ENCODE measurements at regions not wholly inside any gene's neighbourhood (a gene's known extent, or its start where the extent isn't known, plus 50 kb on each side); places are given as distances from the start of the nearest gene placed in this dataset.
A peak's percentile ranks its signal among the peaks of the same experiment; 100 is the strongest.
"Not testable (repeated sequence)": the region's sequence is repeated elsewhere in the genome, so short reads cannot be mapped to it uniquely, and the experiment has no call there.

DNA sequence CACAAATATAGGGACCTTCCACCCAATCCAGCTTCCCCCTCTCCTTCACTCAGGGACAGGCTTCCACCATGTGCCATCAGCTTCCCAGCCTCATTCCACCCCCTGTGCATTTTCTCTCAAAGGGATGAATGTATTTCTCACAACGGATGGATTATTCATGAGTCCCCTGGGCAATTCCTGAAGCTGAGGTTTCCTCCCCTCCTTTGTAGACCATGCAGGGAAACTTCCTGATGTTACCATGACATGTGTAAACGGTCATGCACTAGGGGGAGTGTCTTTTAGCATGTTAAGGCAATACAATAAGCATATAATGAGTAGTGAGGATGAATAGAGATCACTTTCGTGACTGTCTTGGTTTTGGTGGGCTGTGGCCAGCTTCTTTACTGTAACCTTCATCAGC is 706.8 kb downstream of the TMEM121 start:
- not testable (repeated sequence) for H3K36me3 ChIP-seq (ENCODE audit: control insufficient read depth in 1 of 2, insufficient read depth in 2 of 2, low read length in 2 of 2); H3K9ac ChIP-seq (ENCODE audit: low read length); H3K79me1 ChIP-seq (ENCODE audit: low read length); H2AFZ ChIP-seq (ENCODE audit: insufficient read depth, low read length, poor library complexity); H3K4me3 ChIP-seq (ENCODE audit: low read depth, low read length); H2BK5ac ChIP-seq (ENCODE audit: low read depth, low read length, poor library complexity); H3K79me2 ChIP-seq (ENCODE audit: control insufficient read depth, insufficient read depth, low read length, poor library complexity); H2AK5ac ChIP-seq (ENCODE audit: low read length); H3K14ac ChIP-seq (ENCODE audit: low read length); H4K12ac ChIP-seq (ENCODE audit: low read depth, low read length); H4K8ac ChIP-seq (ENCODE audit: low read depth, low read length); H3K23ac ChIP-seq (ENCODE audit: low read length); H2BK12ac ChIP-seq (ENCODE audit: low read length); DNase-seq; H3K18ac ChIP-seq (ENCODE audit: low read length); H3K4me1 ChIP-seq (ENCODE audit: control insufficient read depth in 1 of 2, insufficient read depth in 2 of 2, low read length in 2 of 2); H2BK120ac ChIP-seq (ENCODE audit: insufficient read depth, low read length, poor library complexity); H3K4me2 ChIP-seq (ENCODE audit: low read length); H3K4ac ChIP-seq (ENCODE audit: low read depth, low read length); H4K91ac ChIP-seq (ENCODE audit: low read depth, low read length); H3K27me3 ChIP-seq (ENCODE audit: insufficient read depth, low read length); H3K27ac ChIP-seq (ENCODE audit: low read depth, low read length)
- peaks cover 19% of the 10 kb centered on the region for H3K9me3 ChIP-seq (ENCODE audit: insufficient read depth, low read depth, low read length)
- WGBS (ENCODE audit: extremely low coverage, insufficient coverage, insufficient read length), result no CpG with 5 or more reads among the region's 3 CpGs

DNA sequence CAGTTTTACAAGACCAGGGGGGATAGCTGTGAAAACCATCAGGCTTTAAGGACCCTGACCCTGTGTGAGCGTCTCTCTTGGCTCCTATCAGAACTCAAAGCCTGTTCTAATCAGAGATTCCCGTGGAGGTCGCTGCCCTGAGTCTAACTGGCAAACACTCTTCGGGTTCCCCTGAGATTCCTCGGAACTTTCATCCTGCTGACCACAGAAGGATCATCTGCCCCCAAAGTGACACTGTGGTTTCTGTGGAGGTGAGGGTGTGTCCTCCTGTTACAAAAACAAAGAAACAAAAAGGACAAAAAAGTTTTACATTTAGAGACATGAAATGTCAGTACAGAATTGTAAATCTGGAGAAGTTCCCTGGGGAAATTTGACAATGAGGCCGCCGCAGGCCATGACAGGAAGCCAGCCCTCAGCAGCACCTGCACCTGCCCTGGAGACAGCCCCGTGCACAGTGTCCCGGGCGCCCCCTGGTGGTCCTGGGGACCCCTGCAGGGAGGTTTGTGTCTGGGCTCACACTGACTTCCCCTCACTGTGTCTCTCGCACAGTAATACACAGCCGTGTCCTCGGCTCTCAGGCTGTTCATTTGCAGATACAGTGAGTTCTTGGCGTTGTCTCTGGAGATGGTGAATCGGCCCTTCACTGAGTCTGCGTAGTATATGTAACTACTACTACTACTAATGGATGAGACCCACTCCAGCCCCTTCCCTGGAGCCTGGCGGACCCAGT is 708.3 kb downstream of the TMEM121 start:
- no CpG with 5 or more reads among the region's 17 CpGs for WGBS (ENCODE audit: extremely low coverage, insufficient coverage, insufficient read length)
- not testable (repeated sequence) for H2AK5ac ChIP-seq (ENCODE audit: low read length); H4K8ac ChIP-seq (ENCODE audit: low read depth, low read length); H3K36me3 ChIP-seq (ENCODE audit: control insufficient read depth in 1 of 2, insufficient read depth in 2 of 2, low read length in 2 of 2); H3K4me3 ChIP-seq (ENCODE audit: low read depth, low read length); H4K12ac ChIP-seq (ENCODE audit: low read depth, low read length); H2BK12ac ChIP-seq (ENCODE audit: low read length); H3K14ac ChIP-seq (ENCODE audit: low read length); H3K79me1 ChIP-seq (ENCODE audit: low read length); H3K79me2 ChIP-seq (ENCODE audit: control insufficient read depth, insufficient read depth, low read length, poor library complexity); H4K91ac ChIP-seq (ENCODE audit: low read depth, low read length); H2BK5ac ChIP-seq (ENCODE audit: low read depth, low read length, poor library complexity); H3K27me3 ChIP-seq (ENCODE audit: insufficient read depth, low read length); H3K23ac ChIP-seq (ENCODE audit: low read length); H3K9ac ChIP-seq (ENCODE audit: low read length); H2AFZ ChIP-seq (ENCODE audit: insufficient read depth, low read length, poor library complexity); H3K27ac ChIP-seq (ENCODE audit: low read depth, low read length); H3K4me2 ChIP-seq (ENCODE audit: low read length); H3K4me1 ChIP-seq (ENCODE audit: control insufficient read depth in 1 of 2, insufficient read depth in 2 of 2, low read length in 2 of 2); H3K18ac ChIP-seq (ENCODE audit: low read length); H3K4ac ChIP-seq (ENCODE audit: low read depth, low read length); H2BK120ac ChIP-seq (ENCODE audit: insufficient read depth, low read length, poor library complexity)
- H3K9me3 ChIP-seq (ENCODE audit: insufficient read depth, low read depth, low read length), result peaks cover 15% of the 10 kb centered on the region
- peak in 1 of 2 donors; percentile 5 for DNase-seq

DNA sequence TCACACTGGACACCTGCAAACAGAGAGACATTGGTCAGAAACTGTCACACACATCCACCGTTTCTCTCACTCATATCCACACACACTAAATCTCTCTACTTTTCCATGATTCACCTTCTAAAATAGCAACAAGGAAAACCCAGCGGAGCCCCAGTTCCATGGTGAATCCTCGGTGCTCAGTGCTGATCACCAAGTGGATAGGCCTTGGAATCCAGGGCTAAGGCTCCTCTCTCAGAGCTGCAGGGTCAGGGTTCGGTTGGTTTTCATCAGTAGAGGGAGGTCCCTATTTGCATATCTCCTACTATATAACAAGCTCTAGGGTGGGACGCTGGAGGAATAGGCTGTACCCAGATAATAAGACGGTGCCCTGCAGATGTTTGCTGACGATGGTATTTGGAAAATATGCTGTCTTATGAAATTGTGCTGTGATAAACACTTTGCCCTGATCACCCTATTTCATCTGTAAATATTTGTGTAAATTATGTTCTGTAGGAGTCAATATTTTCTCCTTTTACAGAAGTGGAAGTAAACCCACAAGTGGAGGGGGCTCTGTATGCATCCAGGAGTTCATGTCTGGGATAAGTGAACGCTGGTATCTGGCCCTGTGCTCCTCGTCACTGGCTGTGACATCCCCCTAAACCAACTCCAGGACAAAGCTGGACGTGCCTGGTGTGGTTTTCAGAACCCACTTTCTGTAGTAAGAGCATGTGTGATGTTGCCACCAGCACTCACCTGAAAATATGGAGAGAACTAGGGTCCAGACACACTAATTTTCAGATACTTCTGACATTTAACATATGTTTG is 709.2 kb downstream of the TMEM121 start:
- WGBS (ENCODE audit: extremely low coverage, insufficient coverage, insufficient read length), result no CpG with 5 or more reads among the region's 10 CpGs
- Histone ChIP-seq H3K4me1 (ENCODE audit: control insufficient read depth in 1 of 2, insufficient read depth in 2 of 2, low read length in 2 of 2) (no peaks in the 10 kb centered on the region), H2BK5ac (ENCODE audit: low read depth, low read length, poor library complexity) (no peak overlapping the region)

DNA sequence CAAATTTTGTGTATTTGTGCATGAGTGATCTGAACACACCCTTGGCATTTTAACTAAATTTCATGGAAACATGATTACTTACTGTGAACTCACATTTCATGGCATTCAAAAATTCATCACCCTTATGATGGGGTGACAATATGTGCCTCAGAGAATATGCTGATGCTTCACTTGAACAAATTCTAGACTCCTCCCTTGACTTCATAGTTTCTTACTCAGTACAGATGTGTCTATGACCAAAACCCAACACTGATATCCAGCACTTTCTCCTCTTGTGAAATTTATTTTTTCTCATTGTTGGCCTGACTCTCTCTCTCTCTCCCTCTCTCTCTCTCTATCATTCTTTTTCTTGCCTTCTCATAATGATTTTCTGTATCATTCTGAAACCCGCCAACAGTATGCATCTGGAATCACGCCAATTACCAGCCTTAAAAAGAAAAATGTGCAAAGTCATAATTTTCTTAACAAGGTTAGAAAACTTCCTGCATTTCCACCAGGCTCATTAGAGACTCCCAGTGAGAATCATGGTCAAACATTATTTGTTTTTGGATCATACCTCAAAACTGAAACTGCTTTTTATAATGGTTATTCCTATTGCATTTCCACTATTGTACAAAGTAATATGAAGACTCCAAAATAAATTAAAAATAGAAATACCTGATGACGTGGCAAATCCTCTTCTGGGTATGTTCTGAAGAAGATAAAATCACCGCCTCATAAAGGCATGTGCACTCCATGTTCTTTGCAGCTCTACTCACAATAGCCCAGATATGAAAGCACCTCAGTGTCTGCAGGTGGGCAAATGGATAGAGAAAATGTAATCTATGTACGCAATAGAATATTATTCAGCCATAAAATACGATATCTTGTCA is 722.2 kb downstream of the TMEM121 start:
- Histone ChIP-seq H3K9me3 (ENCODE audit: insufficient read depth, low read depth, low read length) (peaks cover 5% of the 10 kb centered on the region), H3K23ac (ENCODE audit: low read length) (no peak overlapping the region), H3K4ac (ENCODE audit: low read depth, low read length) (no peak overlapping the region), H3K4me1 (ENCODE audit: control insufficient read depth in 1 of 2, insufficient read depth in 2 of 2, low read length in 2 of 2) (no peaks in the 10 kb centered on the region), H4K8ac (ENCODE audit: low read depth, low read length) (no peak overlapping the region), H3K27me3 (ENCODE audit: insufficient read depth, low read length) (no peaks in the 10 kb centered on the region), H3K79me2 (ENCODE audit: control insufficient read depth, insufficient read depth, low read length, poor library complexity) (no peaks in the 10 kb centered on the region), H2BK120ac (ENCODE audit: insufficient read depth, low read length, poor library complexity) (no peak overlapping the region), H3K36me3 (ENCODE audit: control insufficient read depth in 1 of 2, insufficient read depth in 2 of 2, low read length in 2 of 2) (no peaks in the 10 kb centered on the region), H3K4me3 (ENCODE audit: low read depth, low read length) (no peak overlapping the region), H2AFZ (ENCODE audit: insufficient read depth, low read length, poor library complexity) (no peak overlapping the region), H3K18ac (ENCODE audit: low read length) (no peak overlapping the region), H3K9ac (ENCODE audit: low read length) (no peak overlapping the region), H2BK12ac (ENCODE audit: low read length) (no peak overlapping the region), H2AK5ac (ENCODE audit: low read length) (no peak overlapping the region), H3K14ac (ENCODE audit: low read length) (no peak overlapping the region), H4K12ac (ENCODE audit: low read depth, low read length) (no peak overlapping the region), H3K79me1 (ENCODE audit: low read length) (no peaks in the 10 kb centered on the region), H3K27ac (ENCODE audit: low read depth, low read length) (no peak overlapping the region), H4K91ac (ENCODE audit: low read depth, low read length) (no peak overlapping the region), H2BK5ac (ENCODE audit: low read depth, low read length, poor library complexity) (no peak overlapping the region), H3K4me2 (ENCODE audit: low read length) (no peak overlapping the region)
- no peak for DNase-seq
- no CpG with 5 or more reads among the region's 6 CpGs for WGBS (ENCODE audit: extremely low coverage, insufficient coverage, insufficient read length)

More for the DNA sequence above, 709.2 kb downstream of the TMEM121 start:
- H2AFZ ChIP-seq (ENCODE audit: insufficient read depth, low read length, poor library complexity), result no peak overlapping the region
- no peaks in the 10 kb centered on the region for H3K27me3 ChIP-seq (ENCODE audit: insufficient read depth, low read length)
- H3K23ac ChIP-seq (ENCODE audit: low read length), result no peak overlapping the region
- H4K8ac ChIP-seq (ENCODE audit: low read depth, low read length), result no peak overlapping the region
- H3K4me3 ChIP-seq (ENCODE audit: low read depth, low read length), result no peak overlapping the region
- H4K12ac ChIP-seq (ENCODE audit: low read depth, low read length), result no peak overlapping the region
- peaks cover 12% of the 10 kb centered on the region for H3K9me3 ChIP-seq (ENCODE audit: insufficient read depth, low read depth, low read length)
- H3K79me2 ChIP-seq (ENCODE audit: control insufficient read depth, insufficient read depth, low read length, poor library complexity), result no peaks in the 10 kb centered on the region
- H2BK12ac ChIP-seq (ENCODE audit: low read length), result no peak overlapping the region
- H3K27ac ChIP-seq (ENCODE audit: low read depth, low read length), result no peak overlapping the region
- peaks cover 0 to 2% of the 10 kb centered on the region in 2 experiments for H3K36me3 ChIP-seq (ENCODE audit: control insufficient read depth in 1 of 2, insufficient read depth in 2 of 2, low read length in 2 of 2)
- no peak for DNase-seq
- no peak overlapping the region for H4K91ac ChIP-seq (ENCODE audit: low read depth, low read length)
- no peak overlapping the region for H3K4me2 ChIP-seq (ENCODE audit: low read length)
- no peak overlapping the region for H2BK120ac ChIP-seq (ENCODE audit: insufficient read depth, low read length, poor library complexity)
- H3K79me1 ChIP-seq (ENCODE audit: low read length), result no peaks in the 10 kb centered on the region
- H2AK5ac ChIP-seq (ENCODE audit: low read length), result no peak overlapping the region
- no peak overlapping the region for H3K9ac ChIP-seq (ENCODE audit: low read length)
- H3K18ac ChIP-seq (ENCODE audit: low read length), result no peak overlapping the region
- H3K14ac ChIP-seq (ENCODE audit: low read length), result no peak overlapping the region
- H3K4ac ChIP-seq (ENCODE audit: low read depth, low read length), result no peak overlapping the region
